ENCODE measurements at regions not wholly inside any gene's neighbourhood (a gene's known extent, or its start where the extent isn't known, plus 50 kb on each side); places are given as distances from the start of the nearest gene placed in this dataset.

- DNase-seq (ENCODE audit: low read depth), result no peak
- TF ChIP-seq CTCF (IDR thresholded peaks at IDR 0.05; ENCODE audit: insufficient read depth, low read depth, low read length, missing control alignments), result no peak
- H3K4me3 ChIP-seq (ENCODE audit: low read length), result no peak overlapping the region
These were observed 230.1 kb downstream of the BRD1 start for GRCh38 chr22:49597428-49598039.

- no peak overlapping the region for H3K4me3 ChIP-seq (ENCODE audit: low read length)
- no peak for TF ChIP-seq CTCF (IDR thresholded peaks at IDR 0.05; ENCODE audit: insufficient read depth, low read depth, low read length, missing control alignments)
- no peak for DNase-seq (ENCODE audit: low read depth)
These were observed 232.1 kb downstream of the BRD1 start for GRCh38 chr22:49595465-49596078.

GRCh38 chr22:49594078-49594477 lies 233.6 kb downstream of the BRD1 start:
- TF ChIP-seq CTCF (IDR thresholded peaks at IDR 0.05; ENCODE audit: insufficient read depth, low read depth, low read length, missing control alignments), result no peak
- no peak for DNase-seq (ENCODE audit: low read depth)

GRCh38 chr22:49593509-49593908 lies 234.2 kb downstream of the BRD1 start:
- no peak overlapping the region for H3K4me3 ChIP-seq (ENCODE audit: low read length)
- TF ChIP-seq CTCF (IDR thresholded peaks at IDR 0.05; ENCODE audit: insufficient read depth, low read depth, low read length, missing control alignments), result no peak
- DNase-seq (ENCODE audit: low read depth), result no peak

More at GRCh38 chr22:49594078-49594477, 233.6 kb downstream of the BRD1 start:
- H3K4me3 ChIP-seq (ENCODE audit: low read length), result no peak overlapping the region

GRCh38 chr22:49592780-49593501 lies 234.7 kb downstream of the BRD1 start:
- TF ChIP-seq CTCF (IDR thresholded peaks at IDR 0.05; ENCODE audit: insufficient read depth, low read depth, low read length, missing control alignments), result no peak
- no peak for DNase-seq (ENCODE audit: low read depth)

GRCh38 chr22:49590851-49591445 lies 236.7 kb downstream of the BRD1 start:
- DNase-seq (ENCODE audit: low read depth), result no peak
- no peak overlapping the region for H3K4me3 ChIP-seq (ENCODE audit: low read length)
- TF ChIP-seq CTCF (IDR thresholded peaks at IDR 0.05; ENCODE audit: insufficient read depth, low read depth, low read length, missing control alignments), result no peak

More at GRCh38 chr22:49592780-49593501, 234.7 kb downstream of the BRD1 start:
- no peak overlapping the region for H3K4me3 ChIP-seq (ENCODE audit: low read length)

All from epithelial cell of esophagus (primary cell).